Stimulated activated CD8-positive, alpha-beta memory T cell treated with anti-CD3 and anti-CD28 coated beads, Interleukin-7, amount 100 ng/mL, for 4 hours (primary cell): ENCODE measurements at regions not wholly inside any gene's neighbourhood (a gene's known extent, or its start where the extent isn't known, plus 50 kb on each side); places are given as distances from the start of the nearest gene placed in this dataset.

ENCODE experiments used
- DNase-seq, 2 donors: peaks; one replicate each; pipeline ENCODE4 v3.0.0-alpha.2; 2020; ENCODE audit warnings: low read depth in 2 of 2

GRCh38 chr2:191559569-191559968 lies 118.4 kb upstream of the NABP1 start:
- DNase-seq: no peak

GRCh38 chr2:191560411-191560980 lies 117.4 kb upstream of the NABP1 start:
- no peak for DNase-seq

GRCh38 chr2:191565120-191565519 lies 112.8 kb upstream of the NABP1 start:
- DNase-seq: no peak

- DNase-seq: no peak
Measured at GRCh38 chr2:191565647-191566198, 112.2 kb upstream of the NABP1 start.

GRCh38 chr2:191566344-191566743 lies 111.6 kb upstream of the NABP1 start:
- DNase-seq: peak; percentile 40 to 44

- DNase-seq: no peak
Measured at GRCh38 chr2:191567206-191567605, 110.7 kb upstream of the NABP1 start.

GRCh38 chr2:191569025-191569424 lies 108.9 kb upstream of the NABP1 start:
- no peak for DNase-seq

GRCh38 chr2:191571163-191571769 lies 106.7 kb upstream of the NABP1 start:
- DNase-seq: peak in 1 of 2 donors; percentile 3

GRCh38 chr2:191572319-191572718 lies 105.6 kb upstream of the NABP1 start:
- no peak for DNase-seq

- DNase-seq: no peak
Measured at GRCh38 chr2:191573216-191573615, 104.7 kb upstream of the NABP1 start.

GRCh38 chr2:191574232-191574631 lies 103.7 kb upstream of the NABP1 start:
- DNase-seq: no peak

- DNase-seq: no peak
Measured at GRCh38 chr2:191577605-191578004, 100.3 kb upstream of the NABP1 start.

- DNase-seq: no peak
Measured at GRCh38 chr2:191578031-191578430, 99.9 kb upstream of the NABP1 start.

GRCh38 chr2:191580581-191580980 lies 97.4 kb upstream of the NABP1 start:
- DNase-seq: no peak

- DNase-seq: no peak
Measured at GRCh38 chr2:191581003-191581402, 96.9 kb upstream of the NABP1 start.

GRCh38 chr2:191582355-191582754 lies 95.6 kb upstream of the NABP1 start:
- DNase-seq: no peak

- DNase-seq: no peak
Measured at GRCh38 chr2:191591025-191591424, 86.9 kb upstream of the NABP1 start.

GRCh38 chr2:191593622-191594385 lies 84.1 kb upstream of the NABP1 start:
- no peak for DNase-seq

- DNase-seq: no peak
Measured at GRCh38 chr2:191597186-191597751, 80.7 kb upstream of the NABP1 start.

GRCh38 chr2:191598296-191598695 lies 79.6 kb upstream of the NABP1 start:
- no peak for DNase-seq

GRCh38 chr2:191601060-191601459 lies 76.9 kb upstream of the NABP1 start:
- DNase-seq: no peak

GRCh38 chr2:191604154-191604553 lies 73.8 kb upstream of the NABP1 start:
- DNase-seq: no peak

GRCh38 chr2:191607096-191607495 lies 70.8 kb upstream of the NABP1 start:
- no peak for DNase-seq
